ENCODE measurements at regions not wholly inside any gene's neighbourhood (a gene's known extent, or its start where the extent isn't known, plus 50 kb on each side); places are given as distances from the start of the nearest gene placed in this dataset.
"Not testable (repeated sequence)": the region's sequence is repeated elsewhere in the genome, so short reads cannot be mapped to it uniquely, and the experiment has no call there.

DNA sequence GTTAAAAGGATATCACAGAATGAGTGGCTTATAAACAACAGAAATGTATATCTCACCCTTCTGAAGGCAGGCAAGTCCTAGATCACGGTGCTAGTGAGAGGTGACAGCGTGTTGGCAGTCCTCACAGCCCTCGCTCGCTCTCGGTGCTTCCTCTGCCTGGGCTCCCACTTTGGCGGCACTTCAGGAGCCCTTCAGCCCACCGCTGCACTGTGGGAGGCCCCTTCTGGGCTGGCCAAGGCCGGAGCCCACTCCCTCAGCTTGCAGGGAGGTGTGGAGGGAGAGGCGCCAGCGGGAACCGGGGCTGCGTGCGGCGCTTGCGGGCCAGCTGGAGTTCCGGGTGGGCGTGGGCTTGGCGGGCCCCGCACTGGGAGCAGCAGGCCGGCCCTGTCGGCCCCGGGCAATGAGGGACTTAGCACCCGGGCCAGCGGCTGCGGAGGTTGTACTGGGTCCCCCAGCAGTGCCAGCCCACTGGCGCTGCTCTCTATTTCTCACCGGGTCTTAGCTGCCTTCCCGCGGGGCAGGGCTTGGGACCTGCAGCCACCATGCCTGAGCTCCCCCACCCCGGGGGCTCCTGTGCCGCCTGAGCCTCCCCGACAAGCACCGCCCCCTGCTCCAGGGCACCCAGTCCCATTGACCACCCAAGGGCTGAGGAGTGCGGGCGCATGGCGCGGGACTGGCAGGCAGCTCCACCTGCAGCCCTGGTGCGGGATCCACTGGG, 778.1 kb downstream of the DIPK2A start:
- DNase-seq (ENCODE audit: low spot score) = not testable (repeated sequence)

GRCh38 chr3:144754076-144754783, 782.6 kb downstream of the DIPK2A start:
- no peak for DNase-seq (ENCODE audit: low spot score)

- no peak for DNase-seq (ENCODE audit: low spot score)
Measured at GRCh38 chr3:144756704-144757440, 785.2 kb downstream of the DIPK2A start.

DNA sequence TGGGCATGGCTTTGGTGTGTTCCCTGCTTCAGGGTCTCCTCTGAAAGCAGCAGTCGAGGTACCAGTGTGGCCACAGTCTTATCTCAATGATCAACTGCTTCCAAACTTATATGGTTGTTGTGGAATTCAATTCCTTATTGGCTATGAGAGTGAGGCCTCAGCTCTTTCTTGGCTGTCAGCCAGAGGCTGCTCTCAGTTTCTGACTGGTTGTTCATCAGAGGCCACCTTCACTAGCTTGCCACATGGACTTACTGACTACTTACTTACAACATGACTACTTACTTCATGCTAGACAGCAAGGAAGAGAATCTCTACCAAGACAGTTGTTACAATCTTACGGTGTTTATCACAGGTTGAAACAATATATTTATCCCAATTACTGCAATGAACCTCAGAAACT, 789.2 kb downstream of the DIPK2A start:
- no peak for DNase-seq (ENCODE audit: low spot score)

DNA sequence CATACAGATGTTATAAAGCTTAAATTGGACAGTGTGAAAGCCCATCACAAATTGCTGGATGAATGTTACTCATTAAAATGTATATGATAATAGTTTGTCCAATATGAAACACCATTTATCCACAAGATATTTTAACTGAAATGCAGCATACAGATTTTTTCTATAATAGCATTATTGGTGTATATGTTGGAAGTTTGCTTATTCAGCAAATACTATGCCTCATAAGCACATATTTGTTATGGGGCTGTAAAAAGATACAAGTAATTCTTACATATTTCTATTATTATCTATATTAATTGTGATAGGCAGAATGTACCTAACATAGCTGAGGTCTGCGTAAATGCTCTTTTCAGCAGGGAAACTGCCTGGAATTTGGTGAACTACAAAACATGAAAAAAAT, 790.5 kb downstream of the DIPK2A start:
- DNase-seq (ENCODE audit: low spot score) = no peak

- DNase-seq (ENCODE audit: low spot score) = no peak
Measured at GRCh38 chr3:144763878-144764454, 792.3 kb downstream of the DIPK2A start.

- DNase-seq (ENCODE audit: low spot score) = no peak
Measured at GRCh38 chr3:144770281-144770680, 798.7 kb downstream of the DIPK2A start.

DNA sequence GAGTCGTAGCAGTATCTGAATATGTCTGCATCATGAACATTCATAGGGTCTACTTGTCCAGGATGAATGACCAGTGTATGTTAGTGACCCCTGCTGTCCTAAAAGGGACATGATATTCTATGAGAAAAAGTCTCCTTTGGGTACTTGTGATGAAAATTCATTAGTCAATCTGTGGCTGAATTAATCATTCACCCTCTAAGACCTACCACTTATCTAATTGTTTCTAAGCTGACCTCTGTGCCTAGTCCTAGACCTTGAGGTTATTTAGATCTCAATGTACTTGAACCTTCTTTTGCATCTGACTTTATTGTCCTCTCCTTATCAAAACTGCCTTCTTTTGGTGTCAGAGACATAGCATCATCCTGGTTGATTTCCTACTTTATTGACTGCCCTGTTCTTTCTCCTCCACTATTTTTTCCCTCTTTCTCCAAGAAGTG, 799.3 kb downstream of the DIPK2A start:
- DNase-seq (ENCODE audit: low spot score) = peak; percentile 82

DNA sequence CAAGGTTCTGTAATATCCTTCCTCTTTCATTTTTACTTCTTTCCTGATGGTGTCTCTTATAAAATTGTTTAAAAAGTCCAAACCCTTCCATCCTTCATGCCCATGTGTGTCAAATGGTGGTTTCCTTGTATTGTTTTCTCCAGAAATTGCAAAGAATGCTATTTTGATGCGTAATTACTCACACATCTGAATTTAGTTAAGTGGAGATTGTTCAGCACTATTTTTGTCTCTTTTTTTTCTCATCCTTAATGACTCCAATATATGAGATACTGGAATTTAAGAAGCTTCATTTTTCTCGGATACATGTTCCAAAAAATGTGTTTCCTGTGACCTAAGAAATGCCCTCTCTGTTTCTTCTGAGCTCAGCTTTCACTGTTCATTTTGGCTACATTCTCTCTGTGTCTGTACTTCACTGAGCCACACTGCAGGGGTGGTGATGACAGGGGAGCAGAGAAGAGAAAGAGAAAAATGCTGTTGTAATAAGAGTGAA, 799.8 kb downstream of the DIPK2A start:
- DNase-seq (ENCODE audit: low spot score) = peak; percentile 68

DNA sequence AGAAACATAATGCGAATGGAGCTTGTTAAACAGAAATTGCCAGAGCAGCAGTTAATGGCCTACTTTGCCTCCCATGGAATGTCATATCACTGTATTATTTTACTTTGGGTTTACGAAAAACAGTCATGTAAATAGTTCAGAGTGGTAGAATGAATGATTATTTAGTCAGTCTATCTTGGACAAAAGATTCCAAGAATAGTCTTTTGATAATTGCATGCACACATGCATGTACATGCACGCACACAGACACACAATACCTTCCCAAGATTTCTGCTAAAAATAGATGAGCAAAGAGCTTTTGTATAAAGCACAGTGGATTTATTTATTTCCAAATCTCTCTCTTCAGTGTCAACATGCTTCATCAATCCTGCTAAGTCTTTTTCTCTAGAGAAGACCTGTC, 800.7 kb downstream of the DIPK2A start:
- DNase-seq (ENCODE audit: low spot score) = no peak

DNA sequence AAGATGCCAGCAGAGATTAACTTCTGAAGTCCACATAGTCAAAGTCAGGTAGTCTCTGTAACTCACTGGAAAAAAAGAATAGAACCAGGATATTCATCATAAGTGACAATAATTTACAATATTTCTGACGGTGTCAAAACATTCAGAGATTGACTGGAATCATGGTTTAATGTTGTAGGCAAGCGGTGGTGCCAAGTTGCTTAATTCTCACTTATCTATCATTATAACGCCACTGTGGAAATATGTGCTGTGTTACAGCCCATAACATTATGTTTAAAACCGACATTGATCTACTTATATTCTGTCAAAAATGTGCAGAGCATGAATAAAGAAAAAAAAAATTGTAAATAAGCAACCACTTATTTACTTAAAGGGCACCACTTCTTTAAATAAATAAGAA, 801.7 kb downstream of the DIPK2A start:
- no peak for DNase-seq (ENCODE audit: low spot score)

GRCh38 chr3:144774897-144775296, 803.3 kb downstream of the DIPK2A start:
- no peak for DNase-seq (ENCODE audit: low spot score)

DNA sequence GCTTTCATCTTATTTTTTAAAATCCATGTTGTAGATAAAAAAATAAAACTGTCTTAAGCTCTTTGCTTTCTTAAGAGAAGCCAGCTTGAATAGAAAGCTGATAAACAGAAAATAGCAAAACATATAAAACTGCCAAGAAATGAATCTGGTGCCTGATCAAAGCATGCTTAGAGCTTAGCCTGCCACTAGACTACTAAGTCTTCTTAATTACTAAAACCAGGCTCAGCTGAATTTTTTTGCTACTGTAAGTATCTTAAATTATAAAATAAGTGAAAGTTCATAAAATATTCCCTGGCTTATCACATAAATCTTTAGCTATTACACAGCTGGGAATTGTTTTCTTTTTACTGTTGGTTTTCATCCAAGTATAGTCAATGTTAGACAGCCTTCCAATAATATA, 803.9 kb downstream of the DIPK2A start:
- DNase-seq (ENCODE audit: low spot score) = no peak

DNA sequence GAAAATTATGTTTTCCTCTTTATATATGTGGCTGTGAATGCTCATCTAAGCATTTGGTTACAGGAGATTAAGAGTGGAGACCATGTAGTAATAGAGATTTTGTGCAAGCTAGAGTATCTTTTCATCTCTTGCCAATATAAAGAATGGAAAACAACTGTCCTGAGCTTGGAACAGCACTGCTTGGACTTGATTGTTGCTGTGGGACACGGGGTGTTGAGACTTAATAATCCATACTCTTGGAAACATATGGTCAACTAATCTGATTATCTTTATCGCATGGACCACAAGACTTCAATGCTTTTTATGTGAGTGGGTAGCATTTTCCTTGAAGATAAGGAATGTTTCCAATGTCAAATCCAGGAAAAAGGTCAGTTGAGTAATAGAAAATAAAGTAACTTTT, 806.3 kb downstream of the DIPK2A start:
- no peak for DNase-seq (ENCODE audit: low spot score)

- no peak for DNase-seq (ENCODE audit: low spot score)
Measured at GRCh38 chr3:144791034-144791433, 819.4 kb downstream of the DIPK2A start.

DNA sequence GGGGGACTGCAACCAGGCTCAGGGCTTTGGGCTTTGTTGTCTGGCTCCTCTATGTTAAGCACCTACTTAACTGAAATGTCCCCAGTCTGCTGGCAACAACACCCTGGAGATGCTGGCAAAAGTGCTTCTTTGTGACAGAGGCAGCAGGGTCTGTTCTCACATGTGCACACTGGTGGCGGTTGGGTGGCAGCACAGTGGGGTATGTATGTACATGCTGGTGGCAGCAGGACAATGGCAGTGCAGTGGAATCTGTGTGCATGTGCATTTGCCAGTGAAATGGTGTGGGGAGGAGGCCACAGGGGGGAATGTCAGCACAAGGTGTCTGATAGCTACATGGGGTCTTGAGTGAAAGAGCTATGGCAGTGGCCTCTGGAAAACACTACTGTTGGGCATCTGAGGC, 830.3 kb downstream of the DIPK2A start:
- no peak for DNase-seq (ENCODE audit: low spot score)

DNA sequence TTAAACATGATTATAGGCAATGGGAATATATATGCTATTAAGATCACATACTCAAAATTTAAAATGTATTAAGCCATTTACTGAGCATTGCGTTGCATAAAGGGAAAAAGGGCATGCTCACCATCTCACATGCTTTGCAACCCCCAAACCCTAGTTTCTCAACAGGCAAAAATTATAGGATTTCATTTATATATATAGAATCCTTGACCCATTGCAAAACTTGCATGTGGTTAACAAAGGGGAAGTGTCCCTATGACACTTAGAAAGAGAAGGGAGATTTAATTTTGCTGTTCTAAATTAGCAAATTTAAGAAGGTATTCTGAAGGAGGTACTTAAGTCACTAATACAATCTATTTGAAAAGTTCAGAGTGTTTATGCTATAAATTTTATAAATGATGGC, 837.8 kb downstream of the DIPK2A start:
- DNase-seq (ENCODE audit: low spot score) = no peak

- DNase-seq (ENCODE audit: low spot score) = no peak
Measured at GRCh38 chr3:144810160-144810559, 838.5 kb downstream of the DIPK2A start.

GRCh38 chr3:144815655-144816054, 844.0 kb downstream of the DIPK2A start:
- DNase-seq (ENCODE audit: low spot score) = no peak

DNA sequence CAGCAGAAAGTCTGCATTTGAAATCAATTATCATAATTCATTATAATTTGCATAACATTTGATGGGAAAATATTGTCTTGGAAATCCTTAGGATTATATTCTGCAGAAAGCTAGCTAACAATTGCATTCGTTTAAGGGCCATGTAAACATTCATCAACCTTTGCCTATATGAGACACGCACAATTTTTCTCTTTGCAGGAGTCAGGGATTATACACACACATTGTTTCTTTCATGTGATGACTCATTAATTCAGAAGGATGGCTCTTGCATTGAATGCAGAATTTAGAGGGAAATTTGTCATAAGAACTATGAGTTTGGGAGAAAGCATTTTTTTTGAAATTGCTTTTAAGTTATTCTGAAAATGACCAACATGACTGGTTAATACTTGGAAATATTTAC, 844.7 kb downstream of the DIPK2A start:
- peak; percentile 4 for DNase-seq (ENCODE audit: low spot score)

DNA sequence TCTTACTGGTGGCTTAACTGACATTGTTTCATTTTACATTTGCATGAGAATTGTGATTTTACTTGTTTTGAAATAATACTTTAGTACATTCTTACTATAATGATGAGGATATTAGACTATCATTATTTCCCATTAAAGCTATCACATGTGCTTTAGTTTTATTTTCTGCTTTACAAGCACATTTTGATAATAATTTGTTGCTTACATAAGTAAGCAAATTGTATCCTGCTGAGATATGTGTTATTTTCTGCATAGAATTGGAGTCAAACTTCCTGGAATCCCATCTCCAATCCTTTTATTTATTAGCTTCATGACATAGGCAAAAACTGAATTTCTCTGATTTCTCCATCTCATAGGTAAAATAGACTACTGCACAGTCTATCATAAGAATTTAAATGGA, 847.4 kb downstream of the DIPK2A start:
- no peak for DNase-seq (ENCODE audit: low spot score)

DNA sequence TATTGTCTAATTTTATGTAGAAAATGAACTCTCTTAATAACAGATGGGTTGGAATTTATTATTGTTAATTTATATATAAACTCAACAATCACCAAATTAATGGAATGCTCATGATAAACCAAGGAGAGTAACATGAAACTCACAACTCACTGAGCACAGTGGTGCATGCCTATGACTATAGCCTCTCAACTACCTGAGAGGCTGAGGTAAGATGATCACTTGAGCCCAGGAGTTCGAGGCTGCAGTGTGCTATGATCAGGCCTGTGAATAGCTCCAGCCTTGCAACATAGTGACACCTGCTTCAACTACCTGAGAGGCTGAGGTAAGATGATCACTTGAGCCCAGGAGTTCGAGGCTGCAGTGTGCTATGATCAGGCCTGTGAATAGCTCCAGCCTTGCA, 848.6 kb downstream of the DIPK2A start:
- not testable (repeated sequence) for DNase-seq (ENCODE audit: low spot score)

GRCh38 chr3:144820726-144821125, 849.1 kb downstream of the DIPK2A start:
- no peak for DNase-seq (ENCODE audit: low spot score)
